Colonic mucosa (tissue), 4 donors: ENCODE measurements at regions not wholly inside any gene's neighbourhood (a gene's known extent, or its start where the extent isn't known, plus 50 kb on each side); places are given as distances from the start of the nearest gene placed in this dataset.

Source experiments
- DNase-seq: peaks from one replicate; pipeline ENCODE4 v3.0.0-alpha.2; 2020
- H3K27ac ChIP-seq: fragments of 200-600 bp; one replicate; pipeline ENCODE4 v1.8.0; 2021
- H3K27me3 ChIP-seq: fragments of 200-600 bp; one replicate; pipeline ENCODE4 v1.8.0; 2021
- H3K36me3 ChIP-seq: fragments of 200-600 bp; one replicate; pipeline ENCODE4 v1.8.0; 2021
- H3K4me1 ChIP-seq: fragments of 200-600 bp; one replicate; pipeline ENCODE4 v1.8.0; 2021; ENCODE audit warnings: mild to moderate bottlenecking
- H3K4me3 ChIP-seq: fragments of 200-600 bp; one replicate; pipeline ENCODE4 v1.8.0; 2021
- H3K9ac ChIP-seq, 2 donors: one replicate each; pipeline ENCODE4 v1.7.0; 2013; ENCODE audit warnings: control low read depth in 2 of 2, low read depth in 2 of 2, low read length in 2 of 2
- H3K9me3 ChIP-seq: fragments of 200-600 bp; one replicate; pipeline ENCODE4 v1.8.0; 2021
- CTCF ChIP-seq: fragments of 200-600 bp; IDR thresholded peaks from one replicate; pipeline ENCODE4 v1.8.0; 2022; ENCODE audit warnings: antibody characterized with exemption, mild to moderate bottlenecking
- intact Hi-C: fragments of 100-400 bp; cut with DNase I; formaldehyde crosslinking; loops from one replicate; pipeline ENCODE4 v1.14.1; 2022
- donor health status: healthy.
- donor health status: DM: no; HTN: no; CAD: no.
- donor health status: DM: no; HTN: no; CAD: no.

GRCh38 chr14:89720076-89720687, 234.3 kb downstream of the EFCAB11 start:
- peak overlapping the region; percentile 6 for H3K27ac ChIP-seq
- H3K4me3 ChIP-seq, result no peak overlapping the region
- H3K9ac ChIP-seq, result no peak overlapping the region
- no peaks in the 10 kb centered on the region for H3K27me3 ChIP-seq
- no peaks in the 10 kb centered on the region for H3K9me3 ChIP-seq
- H3K4me1 ChIP-seq, result no peaks in the 10 kb centered on the region
- no peak for DNase-seq
- no peaks in the 10 kb centered on the region for H3K36me3 ChIP-seq
- intact Hi-C loops, result no loop called here
- no peak for TF ChIP-seq CTCF

- no peak for DNase-seq
- Histone ChIP-seq H3K36me3 (no peaks in the 10 kb centered on the region), H3K4me1 (no peaks in the 10 kb centered on the region), H3K9me3 (no peaks in the 10 kb centered on the region), H3K9ac (no peak overlapping the region), H3K27me3 (no peaks in the 10 kb centered on the region), H3K27ac (no peak overlapping the region), H3K4me3 (no peak overlapping the region)
- intact Hi-C loops, result no loop called here
- no peak for TF ChIP-seq CTCF
These were observed 235.0 kb downstream of the EFCAB11 start for GRCh38 chr14:89719366-89720075.

- Histone ChIP-seq H3K4me3 (no peak overlapping the region), H3K9ac (no peak overlapping the region), H3K4me1 (no peaks in the 10 kb centered on the region), H3K27ac (no peak overlapping the region), H3K27me3 (no peaks in the 10 kb centered on the region), H3K36me3 (no peaks in the 10 kb centered on the region), H3K9me3 (no peaks in the 10 kb centered on the region)
- no peak for TF ChIP-seq CTCF
- intact Hi-C loops, result no loop called here
- DNase-seq, result no peak
These were observed 245.4 kb downstream of the EFCAB11 start for GRCh38 chr14:89708982-89709625.

- intact Hi-C loops, result no loop called here
These were observed 247.4 kb downstream of the EFCAB11 start for GRCh38 chr14:89707086-89707485.

GRCh38 chr14:89702876-89703200, 251.7 kb downstream of the EFCAB11 start:
- peaks cover 8% of the 10 kb centered on the region for H3K4me1 ChIP-seq
- no peaks in the 10 kb centered on the region for H3K9me3 ChIP-seq
- H3K9ac ChIP-seq, result no peak overlapping the region
- no peaks in the 10 kb centered on the region for H3K36me3 ChIP-seq
- intact Hi-C loops, result no loop called here
- DNase-seq, result no peak
- TF ChIP-seq CTCF, result no peak
- H3K27me3 ChIP-seq, result no peaks in the 10 kb centered on the region
- no peak overlapping the region for H3K4me3 ChIP-seq
- H3K27ac ChIP-seq, result no peak overlapping the region

More at GRCh38 chr14:89707086-89707485, 247.4 kb downstream of the EFCAB11 start:
- Histone ChIP-seq H3K36me3 (no peaks in the 10 kb centered on the region), H3K9me3 (no peaks in the 10 kb centered on the region), H3K27me3 (no peaks in the 10 kb centered on the region), H3K4me1 (peaks cover under 1% of the 10 kb centered on the region), H3K27ac (no peak overlapping the region), H3K4me3 (no peak overlapping the region), H3K9ac (no peak overlapping the region)
- no peak for TF ChIP-seq CTCF
- no peak for DNase-seq
